OCI-LY3 (cell line): ENCODE measurements at regions not wholly inside any gene's neighbourhood (a gene's known extent, or its start where the extent isn't known, plus 50 kb on each side); places are given as distances from the start of the nearest gene placed in this dataset.

Experiments
- H2AFZ ChIP-seq: fragments of 200-600, 300-600 bp; shearing (Covaris generic); 2 replicates; pipeline ENCODE4 v1.6.0; 2014; ENCODE audit warnings: antibody characterized with exemption, low read depth, low read length
- H3K27ac ChIP-seq: fragments of 200-600, 300-600 bp; sonication (generic); 2 replicates; pipeline ENCODE4 v1.5.1; 2014; ENCODE audit warnings: mild to moderate bottlenecking, low read length, moderate library complexity, mixed read lengths
- H3K27me3 ChIP-seq: fragments of 200-600, 300-600 bp; sonication (generic); 2 replicates; pipeline ENCODE4 v1.6.1; 2014; ENCODE audit warnings: low read depth, low read length, mixed read lengths
- H3K36me3 ChIP-seq: fragments of 200-600, 300-600 bp; sonication (generic); replicated peaks from 2 replicates; pipeline ENCODE3; 2014; ENCODE audit warnings: low read depth, low read length, mixed read lengths
- H3K4me1 ChIP-seq: fragments of 300-600, 200-600 bp; sonication (generic); 2 replicates; pipeline ENCODE4 v1.6.1; 2014; ENCODE audit warnings: low read length, mixed read lengths
- H3K4me2 ChIP-seq: fragments of 200-600, 300-600 bp; sonication (generic); 2 replicates; pipeline ENCODE4 v1.6.1; 2014; ENCODE audit warnings: low read length, mixed read lengths
- H3K4me3 ChIP-seq: fragments of 300-600, 200-600 bp; sonication (generic); 2 replicates; pipeline ENCODE4 v1.5.1; 2014; ENCODE audit warnings: antibody characterized with exemption, mild to moderate bottlenecking, low read length, moderate library complexity
- H3K79me2 ChIP-seq: fragments of 300-600, 200-600 bp; shearing (Covaris generic); 2 replicates; pipeline ENCODE4 v1.6.1; 2014; ENCODE audit warnings: mild to moderate bottlenecking, low read length, mixed read lengths
- H3K9ac ChIP-seq: fragments of 300-600, 200-600 bp; shearing (Covaris generic); 2 replicates; pipeline ENCODE4 v1.6.0; 2014; ENCODE audit warnings: mild to moderate bottlenecking, low read length, moderate library complexity
- H3K9me3 ChIP-seq: fragments of 200-600, 300-600 bp; shearing (Covaris generic); 2 replicates; pipeline ENCODE4 v1.6.1; 2014; ENCODE audit warnings: low read length, mixed read lengths; ENCODE audit not compliant: insufficient read depth
- H4K20me1 ChIP-seq: fragments of 200-600, 300-600 bp; sonication (generic); 2 replicates; pipeline ENCODE4 v1.6.1; 2016; ENCODE audit warnings: low read length, mixed read lengths; ENCODE audit not compliant: insufficient read depth
- EZH2phosphoT487 ChIP-seq: fragments of 200-600 bp; shearing (Covaris generic); IDR thresholded peaks from 2 replicates; pipeline ENCODE4 v1.6.1; 2018; ENCODE audit warnings: antibody characterized with exemption, mixed run types, low read depth
- TF ChIP-seq, protein P1 (sequence below): fragments of 200-600, 300-600 bp; sonication (generic); IDR thresholded peaks from 2 replicates; pipeline ENCODE4 v1.5.1; 2014; ENCODE audit warnings: antibody characterized with exemption, low read length, low read depth

GRCh38 chr3:150217691-150218090 lies 190.4 kb upstream of the TSC22D2 start:
- Histone ChIP-seq H3K27me3 (peaks cover 37% of the 10 kb centered on the region), H3K36me3 (no peaks in the 10 kb centered on the region), H4K20me1 (peaks cover 9% of the 10 kb centered on the region; the same call in 1 of the 2 replicates), H3K9ac (no peak overlapping the region), H3K4me3 (no peak overlapping the region), H3K4me2 (no peak overlapping the region), H3K4me1 (peaks cover 18% of the 10 kb centered on the region), H3K9me3 (no peaks in the 10 kb centered on the region), H2AFZ (no peak overlapping the region), H3K27ac (no peak overlapping the region), H3K79me2 (no peaks in the 10 kb centered on the region)
- TF ChIP-seq, protein P1, sequence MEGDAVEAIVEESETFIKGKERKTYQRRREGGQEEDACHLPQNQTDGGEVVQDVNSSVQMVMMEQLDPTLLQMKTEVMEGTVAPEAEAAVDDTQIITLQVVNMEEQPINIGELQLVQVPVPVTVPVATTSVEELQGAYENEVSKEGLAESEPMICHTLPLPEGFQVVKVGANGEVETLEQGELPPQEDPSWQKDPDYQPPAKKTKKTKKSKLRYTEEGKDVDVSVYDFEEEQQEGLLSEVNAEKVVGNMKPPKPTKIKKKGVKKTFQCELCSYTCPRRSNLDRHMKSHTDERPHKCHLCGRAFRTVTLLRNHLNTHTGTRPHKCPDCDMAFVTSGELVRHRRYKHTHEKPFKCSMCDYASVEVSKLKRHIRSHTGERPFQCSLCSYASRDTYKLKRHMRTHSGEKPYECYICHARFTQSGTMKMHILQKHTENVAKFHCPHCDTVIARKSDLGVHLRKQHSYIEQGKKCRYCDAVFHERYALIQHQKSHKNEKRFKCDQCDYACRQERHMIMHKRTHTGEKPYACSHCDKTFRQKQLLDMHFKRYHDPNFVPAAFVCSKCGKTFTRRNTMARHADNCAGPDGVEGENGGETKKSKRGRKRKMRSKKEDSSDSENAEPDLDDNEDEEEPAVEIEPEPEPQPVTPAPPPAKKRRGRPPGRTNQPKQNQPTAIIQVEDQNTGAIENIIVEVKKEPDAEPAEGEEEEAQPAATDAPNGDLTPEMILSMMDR, result no peak
- TF ChIP-seq EZH2phosphoT487, result no peak

- Histone ChIP-seq H3K4me3 (no peak overlapping the region), H3K27ac (no peak overlapping the region)
Measured at GRCh38 chr3:150216866-150217600, 191.1 kb upstream of the TSC22D2 start.

DNA sequence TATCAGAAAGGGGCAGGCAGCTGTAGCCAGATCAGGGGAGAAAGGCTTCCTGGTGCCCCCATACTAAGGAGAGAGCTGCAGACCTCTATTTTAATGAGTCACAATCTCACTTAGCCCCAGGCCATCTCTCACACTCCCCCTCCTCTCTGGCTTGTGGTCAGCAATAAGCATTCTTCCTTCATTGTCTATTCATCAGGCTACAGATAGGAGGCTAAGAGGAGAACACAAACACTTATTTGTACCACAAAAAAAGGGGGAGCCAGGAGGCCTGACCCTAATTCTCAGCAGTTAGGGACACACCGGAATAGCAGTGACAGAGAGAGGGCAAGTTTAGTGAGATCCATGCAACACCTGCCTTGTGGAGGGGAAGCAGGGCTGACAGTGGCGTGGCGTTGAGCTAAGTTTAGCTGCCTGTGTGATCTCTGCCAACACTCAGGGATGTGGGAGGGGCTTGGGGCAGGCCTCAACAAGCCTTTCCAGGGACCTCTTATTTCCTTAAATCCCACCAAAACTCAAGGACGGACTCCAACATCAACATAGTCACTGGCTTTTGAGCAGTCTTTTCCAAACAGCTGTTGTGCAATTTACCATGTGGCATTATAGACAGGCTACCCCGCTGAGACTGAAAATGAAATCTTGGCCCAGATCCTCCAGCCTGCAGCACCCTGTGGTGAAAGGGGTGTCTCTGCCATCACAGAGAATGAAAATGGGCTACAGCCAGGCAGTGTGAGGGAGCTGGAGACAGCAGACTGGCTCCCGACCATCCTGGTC lies 191.9 kb upstream of the TSC22D2 start:
- no peak overlapping the region for H2AFZ ChIP-seq
- no peak overlapping the region for H3K27ac ChIP-seq
- no peaks in the 10 kb centered on the region for H3K36me3 ChIP-seq
- H3K27me3 ChIP-seq, result peaks cover 30% of the 10 kb centered on the region
- TF ChIP-seq EZH2phosphoT487, result no peak
- TF ChIP-seq, protein P1, result no peak
- no peak overlapping the region for H3K4me2 ChIP-seq
- peaks cover 15% of the 10 kb centered on the region for H3K4me1 ChIP-seq
- no peaks in the 10 kb centered on the region for H3K79me2 ChIP-seq
- no peak overlapping the region for H3K4me3 ChIP-seq
- no peaks in the 10 kb centered on the region for H3K9me3 ChIP-seq
- no peak overlapping the region for H3K9ac ChIP-seq
- peaks cover 9% of the 10 kb centered on the region; the same call in 1 of the 2 replicates for H4K20me1 ChIP-seq

More at GRCh38 chr3:150216866-150217600, 191.1 kb upstream of the TSC22D2 start:
- TF ChIP-seq, protein P1, result no peak
- TF ChIP-seq EZH2phosphoT487, result no peak
- no peak overlapping the region for H2AFZ ChIP-seq
- peaks cover 35% of the 10 kb centered on the region for H3K27me3 ChIP-seq
- H4K20me1 ChIP-seq, result peaks cover 9% of the 10 kb centered on the region; the same call in 1 of the 2 replicates
- no peaks in the 10 kb centered on the region for H3K36me3 ChIP-seq
- H3K4me2 ChIP-seq, result no peak overlapping the region
- no peaks in the 10 kb centered on the region for H3K9me3 ChIP-seq
- H3K4me1 ChIP-seq, result peaks cover 18% of the 10 kb centered on the region
- H3K9ac ChIP-seq, result no peak overlapping the region
- no peaks in the 10 kb centered on the region for H3K79me2 ChIP-seq

- no peaks in the 10 kb centered on the region for H3K79me2 ChIP-seq
- peaks cover 27% of the 10 kb centered on the region for H3K27me3 ChIP-seq
- H4K20me1 ChIP-seq, result peaks cover 9% of the 10 kb centered on the region; the same call in 1 of the 2 replicates
- H3K27ac ChIP-seq, result no peak overlapping the region
- H3K4me3 ChIP-seq, result no peak overlapping the region
- no peak overlapping the region for H2AFZ ChIP-seq
- H3K36me3 ChIP-seq, result no peaks in the 10 kb centered on the region
- no peak overlapping the region for H3K9ac ChIP-seq
- peaks cover 12% of the 10 kb centered on the region for H3K4me1 ChIP-seq
- TF ChIP-seq, protein P1, result no peak
- no peak for TF ChIP-seq EZH2phosphoT487
- no peak overlapping the region for H3K4me2 ChIP-seq
- no peaks in the 10 kb centered on the region for H3K9me3 ChIP-seq
Measured at GRCh38 chr3:150215616-150216015, 192.5 kb upstream of the TSC22D2 start.
